ENCODE measurements at regions not wholly inside any gene's neighbourhood (a gene's known extent, or its start where the extent isn't known, plus 50 kb on each side); places are given as distances from the start of the nearest gene placed in this dataset.

DNA sequence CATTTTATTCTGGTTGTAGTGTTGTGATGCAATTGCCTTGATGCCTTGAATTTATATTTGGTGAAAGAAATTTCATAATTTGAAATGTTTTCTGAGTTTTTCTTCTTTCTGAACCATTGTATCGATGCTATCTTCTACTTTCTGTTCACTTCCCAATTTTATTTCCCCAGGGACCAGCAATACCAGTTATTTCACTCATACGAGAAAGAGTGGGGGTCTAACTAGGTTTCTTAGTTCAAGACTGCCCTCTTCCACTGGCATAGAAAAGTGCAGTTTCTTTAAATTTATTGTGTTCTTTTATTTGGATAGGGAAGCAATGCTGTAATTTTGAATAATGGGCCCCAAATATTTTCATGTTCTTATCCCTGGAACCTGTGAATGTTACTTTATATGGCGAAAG, 544.0 kb upstream of the ADGRL3 start:
- no peaks in the 10 kb centered on the region for H4K20me1 ChIP-seq (ENCODE audit: insufficient read depth, low read length, poor library complexity, severe bottlenecking)
- TF ChIP-seq, protein P1, sequence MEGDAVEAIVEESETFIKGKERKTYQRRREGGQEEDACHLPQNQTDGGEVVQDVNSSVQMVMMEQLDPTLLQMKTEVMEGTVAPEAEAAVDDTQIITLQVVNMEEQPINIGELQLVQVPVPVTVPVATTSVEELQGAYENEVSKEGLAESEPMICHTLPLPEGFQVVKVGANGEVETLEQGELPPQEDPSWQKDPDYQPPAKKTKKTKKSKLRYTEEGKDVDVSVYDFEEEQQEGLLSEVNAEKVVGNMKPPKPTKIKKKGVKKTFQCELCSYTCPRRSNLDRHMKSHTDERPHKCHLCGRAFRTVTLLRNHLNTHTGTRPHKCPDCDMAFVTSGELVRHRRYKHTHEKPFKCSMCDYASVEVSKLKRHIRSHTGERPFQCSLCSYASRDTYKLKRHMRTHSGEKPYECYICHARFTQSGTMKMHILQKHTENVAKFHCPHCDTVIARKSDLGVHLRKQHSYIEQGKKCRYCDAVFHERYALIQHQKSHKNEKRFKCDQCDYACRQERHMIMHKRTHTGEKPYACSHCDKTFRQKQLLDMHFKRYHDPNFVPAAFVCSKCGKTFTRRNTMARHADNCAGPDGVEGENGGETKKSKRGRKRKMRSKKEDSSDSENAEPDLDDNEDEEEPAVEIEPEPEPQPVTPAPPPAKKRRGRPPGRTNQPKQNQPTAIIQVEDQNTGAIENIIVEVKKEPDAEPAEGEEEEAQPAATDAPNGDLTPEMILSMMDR (conservative IDR thresholded peaks at IDR 0.05; ENCODE audit: low read length), result peak; percentile 11; the same call in 1 of the 2 replicates
- TF ChIP-seq EZH2phosphoT487 (IDR thresholded peaks at IDR 0.05; ENCODE audit: borderline replicate concordance), result no peak
- H3K9me2 ChIP-seq (replicated peaks; ENCODE audit: low read depth, low read length), result no peaks in the 10 kb centered on the region
- no peaks in the 10 kb centered on the region for H3K27me3 ChIP-seq (ENCODE audit: insufficient read depth, low read length, poor library complexity, severe bottlenecking)
- no peaks in the 10 kb centered on the region for H3K36me3 ChIP-seq (ENCODE audit: insufficient read depth, low read length)
- no peaks in the 10 kb centered on the region for H3K9me3 ChIP-seq (ENCODE audit: insufficient read depth, low read depth, low read length)
- H3K4me2 ChIP-seq (ENCODE audit: low read depth, low read length, poor library complexity, severe bottlenecking), result no peak overlapping the region
- no peak overlapping the region for H2AFZ ChIP-seq (ENCODE audit: low read length)
- H3K9ac ChIP-seq (ENCODE audit: low read depth, low read length, poor library complexity, severe bottlenecking), result no peak overlapping the region
- no peaks in the 10 kb centered on the region for H3K4me1 ChIP-seq (ENCODE audit: insufficient read depth, low read length, poor library complexity, severe bottlenecking)
- H3K4me3 ChIP-seq (ENCODE audit: low read length, poor library complexity, severe bottlenecking), result no peak overlapping the region
- no peaks in the 10 kb centered on the region for H3K79me2 ChIP-seq (ENCODE audit: insufficient read depth, low read length)
- H3F3A ChIP-seq (ENCODE audit: low read depth), result no peaks in the 10 kb centered on the region

DNA sequence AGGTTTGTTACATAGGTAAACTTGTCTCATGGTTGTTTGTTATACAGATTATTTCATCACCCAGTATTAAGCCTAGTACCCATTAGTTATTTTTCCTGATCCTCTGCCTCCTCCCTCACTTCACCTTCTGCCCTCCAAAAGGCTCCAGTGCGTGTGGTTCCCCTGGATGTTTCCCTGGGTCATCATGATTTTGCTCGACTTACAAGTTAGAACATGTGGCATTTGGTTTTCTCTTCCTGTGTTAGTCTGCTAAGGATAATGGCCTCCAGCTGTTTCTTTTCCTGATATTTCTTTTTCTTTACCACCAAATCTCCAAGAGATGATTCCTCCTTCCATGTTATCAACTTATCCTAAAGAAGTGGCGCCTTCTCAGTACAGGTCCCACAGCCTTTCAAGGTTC, 543.1 kb upstream of the ADGRL3 start:
- Histone ChIP-seq H3K36me3 (ENCODE audit: insufficient read depth, low read length) (no peaks in the 10 kb centered on the region), H3K79me2 (ENCODE audit: insufficient read depth, low read length) (no peaks in the 10 kb centered on the region), H3K9me2 (replicated peaks; ENCODE audit: low read depth, low read length) (no peaks in the 10 kb centered on the region), H3K27me3 (ENCODE audit: insufficient read depth, low read length, poor library complexity, severe bottlenecking) (no peaks in the 10 kb centered on the region), H3K9ac (ENCODE audit: low read depth, low read length, poor library complexity, severe bottlenecking) (no peak overlapping the region), H3K4me2 (ENCODE audit: low read depth, low read length, poor library complexity, severe bottlenecking) (peak overlapping the region; percentile 59), H2AFZ (ENCODE audit: low read length) (peak overlapping the region; percentile 74), H4K20me1 (ENCODE audit: insufficient read depth, low read length, poor library complexity, severe bottlenecking) (no peaks in the 10 kb centered on the region), H3F3A (ENCODE audit: low read depth) (no peaks in the 10 kb centered on the region), H3K9me3 (ENCODE audit: insufficient read depth, low read depth, low read length) (no peaks in the 10 kb centered on the region), H3K4me1 (ENCODE audit: insufficient read depth, low read length, poor library complexity, severe bottlenecking) (no peaks in the 10 kb centered on the region), H3K4me3 (ENCODE audit: low read length, poor library complexity, severe bottlenecking) (peak overlapping the region; percentile 65)
- no peak for TF ChIP-seq EZH2phosphoT487 (IDR thresholded peaks at IDR 0.05; ENCODE audit: borderline replicate concordance)
- TF ChIP-seq, protein P1 (conservative IDR thresholded peaks at IDR 0.05; ENCODE audit: low read length), result no peak

DNA sequence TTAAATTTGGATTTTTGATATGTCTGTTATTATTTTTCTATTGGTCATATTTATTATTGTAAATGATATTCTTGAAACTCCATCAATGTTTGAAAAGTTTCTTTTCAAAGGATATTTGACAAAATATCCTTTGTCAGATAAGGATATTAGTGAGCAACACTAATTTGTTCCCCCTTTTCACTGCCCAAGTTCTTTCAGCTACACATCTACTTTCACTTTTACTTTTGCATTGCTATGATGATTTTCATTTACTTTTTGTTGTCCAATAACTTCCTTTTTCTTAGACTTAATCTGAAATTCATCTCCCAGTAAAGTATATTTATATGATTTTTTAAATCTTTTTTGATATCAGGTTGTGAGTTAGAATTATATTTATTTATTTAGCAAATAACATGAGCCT, 542.3 kb upstream of the ADGRL3 start:
- Histone ChIP-seq H3F3A (ENCODE audit: low read depth) (no peaks in the 10 kb centered on the region), H3K36me3 (ENCODE audit: insufficient read depth, low read length) (no peaks in the 10 kb centered on the region), H3K4me3 (ENCODE audit: low read length, poor library complexity, severe bottlenecking) (peak overlapping the region; percentile 65), H3K27me3 (ENCODE audit: insufficient read depth, low read length, poor library complexity, severe bottlenecking) (no peaks in the 10 kb centered on the region), H3K4me1 (ENCODE audit: insufficient read depth, low read length, poor library complexity, severe bottlenecking) (no peaks in the 10 kb centered on the region), H4K20me1 (ENCODE audit: insufficient read depth, low read length, poor library complexity, severe bottlenecking) (no peaks in the 10 kb centered on the region), H3K9ac (ENCODE audit: low read depth, low read length, poor library complexity, severe bottlenecking) (no peak overlapping the region), H3K4me2 (ENCODE audit: low read depth, low read length, poor library complexity, severe bottlenecking) (peak overlapping the region; percentile 59), H3K79me2 (ENCODE audit: insufficient read depth, low read length) (no peaks in the 10 kb centered on the region), H2AFZ (ENCODE audit: low read length) (peak overlapping the region; percentile 74; the same call in 1 of the 2 replicates), H3K9me2 (replicated peaks; ENCODE audit: low read depth, low read length) (no peaks in the 10 kb centered on the region), H3K9me3 (ENCODE audit: insufficient read depth, low read depth, low read length) (no peaks in the 10 kb centered on the region)
- TF ChIP-seq, protein P1 (conservative IDR thresholded peaks at IDR 0.05; ENCODE audit: low read length), result no peak
- no peak for TF ChIP-seq EZH2phosphoT487 (IDR thresholded peaks at IDR 0.05; ENCODE audit: borderline replicate concordance)
